GM23338 (cell line): ENCODE measurements at regions not wholly inside any gene's neighbourhood (a gene's known extent, or its start where the extent isn't known, plus 50 kb on each side); places are given as distances from the start of the nearest gene placed in this dataset.

Experiments used
- ATAC-seq: fragments of 200-7000 bp; cut with Tn5 transposase; 3 replicates; pipeline ENCODE4 v1.9.1; 2020
- DNase-seq: peaks from one replicate; pipeline ENCODE4 v3.0.0-alpha.2; 2015; ENCODE audit warnings: low spot score
- H2AFZ ChIP-seq: fragments of 200-600 bp; sonication (generic); 2 replicates; pipeline ENCODE4 v1.8.0; 2016; ENCODE audit warnings: antibody characterized with exemption, mild to moderate bottlenecking, moderate library complexity
- H3F3A ChIP-seq: fragments of 200-600 bp; sonication (generic); replicated peaks from 2 replicates; pipeline ENCODE4 v1.8.0; 2017; ENCODE audit warnings: antibody characterized with exemption, mixed run types, low read depth
- H3K27ac ChIP-seq: fragments of 200-600 bp; sonication (generic); 2 replicates; pipeline ENCODE4 v1.6.1; 2016; ENCODE audit warnings: low read depth
- H3K27me3 ChIP-seq: fragments of 200-600 bp; sonication (generic); 2 replicates; pipeline ENCODE4 v1.8.0; 2016; ENCODE audit warnings: mild to moderate bottlenecking, mixed run types, moderate library complexity; ENCODE audit not compliant: insufficient read depth
- H3K36me3 ChIP-seq: fragments of 200-600 bp; sonication (generic); 2 replicates; pipeline ENCODE4 v1.8.0; 2016; ENCODE audit warnings: mild to moderate bottlenecking; ENCODE audit not compliant: insufficient read depth
- H3K4me1 ChIP-seq: fragments of 200-600 bp; sonication (generic); 2 replicates; pipeline ENCODE4 v1.8.0; 2016; ENCODE audit warnings: mild to moderate bottlenecking, moderate library complexity; ENCODE audit not compliant: insufficient read depth
- H3K4me2 ChIP-seq: fragments of 200-600 bp; sonication (generic); 2 replicates; pipeline ENCODE4 v1.7.1; 2017; ENCODE audit warnings: mixed run types
- H3K4me3 ChIP-seq: fragments of 200-600 bp; sonication (generic); 2 replicates; pipeline ENCODE4 v1.6.1; 2016; ENCODE audit warnings: mixed run types
- H3K79me2 ChIP-seq: fragments of 200-600 bp; sonication (generic); replicated peaks from 2 replicates; pipeline ENCODE4 v1.8.0; 2017; ENCODE audit warnings: mild to moderate bottlenecking; ENCODE audit not compliant: insufficient read depth
- H3K9me2 ChIP-seq: fragments of 200-600 bp; sonication (generic); 2 replicates; pipeline ENCODE4 v1.8.0; 2017; ENCODE audit not compliant: insufficient read depth
- H4K20me1 ChIP-seq: fragments of 200-600 bp; sonication (generic); replicated peaks from 2 replicates; pipeline ENCODE4 v1.8.0; 2017; ENCODE audit warnings: mild to moderate bottlenecking; ENCODE audit not compliant: insufficient read depth
- H3K27ac Mint-ChIP-seq: 2 replicates; pipeline ENCODE4 v1.8.0; 2020; ENCODE audit warnings: inconsistent platforms, mild to moderate bottlenecking, moderate library complexity, mixed read lengths
- H3K27me3 Mint-ChIP-seq: 3 replicates; pipeline ENCODE4 v1.8.0; 2022; ENCODE audit warnings: low read depth, mild to moderate bottlenecking, moderate library complexity, mixed read lengths, inconsistent platforms; ENCODE audit not compliant: insufficient read depth, poor library complexity
- H3K36me3 Mint-ChIP-seq: 3 replicates; pipeline ENCODE4 v1.8.0; 2021; ENCODE audit warnings: low read depth, mild to moderate bottlenecking, inconsistent platforms, moderate library complexity, mixed read lengths
- H3K4me1 Mint-ChIP-seq: 3 replicates; pipeline ENCODE4 v1.8.0; 2020; ENCODE audit warnings: mild to moderate bottlenecking, inconsistent platforms, mixed read lengths
- H3K4me3 Mint-ChIP-seq: 3 replicates; pipeline ENCODE4 v1.8.0; 2021; ENCODE audit warnings: moderate library complexity, mild to moderate bottlenecking, inconsistent platforms, mixed read lengths
- H3K9me3 Mint-ChIP-seq: 3 replicates; pipeline ENCODE4 v1.8.0; 2020; ENCODE audit warnings: moderate library complexity, mild to moderate bottlenecking, inconsistent platforms, mixed read lengths
- ETS1 ChIP-seq: IDR thresholded peaks from 2 replicates; pipeline ENCODE4 v1.6.1; 2016; ENCODE audit warnings: antibody characterized with exemption
- EZH2 ChIP-seq: fragments of 200-600 bp; sonication (generic); IDR thresholded peaks from one replicate; pipeline ENCODE4 v1.8.0; 2017; ENCODE audit warnings: antibody characterized with exemption, mild to moderate bottlenecking, low read depth; ENCODE audit not compliant: unreplicated experiment
- EZH2phosphoT487 ChIP-seq: fragments of 200-600 bp; sonication (generic); IDR thresholded peaks from one replicate; pipeline ENCODE4 v1.8.1; 2018; ENCODE audit warnings: antibody characterized with exemption; ENCODE audit not compliant: unreplicated experiment
- JUNB ChIP-seq: IDR thresholded peaks from one replicate; pipeline ENCODE4 v1.6.1; 2016; ENCODE audit warnings: antibody characterized with exemption; ENCODE audit not compliant: unreplicated experiment
- NANOG ChIP-seq: IDR thresholded peaks from 2 replicates; pipeline ENCODE4 v1.6.1; 2016; ENCODE audit warnings: antibody characterized with exemption, borderline replicate concordance
- POLR2AphosphoS5 ChIP-seq: IDR thresholded peaks from 2 replicates; pipeline ENCODE4 v1.6.1; 2016; ENCODE audit warnings: antibody characterized with exemption, low read depth
- REST ChIP-seq: IDR thresholded peaks from one replicate; pipeline ENCODE4 v1.6.1; 2018; ENCODE audit warnings: antibody characterized with exemption; ENCODE audit not compliant: unreplicated experiment
- STAT1 ChIP-seq: IDR thresholded peaks from one replicate; pipeline ENCODE4 v1.6.1; 2016; ENCODE audit warnings: antibody characterized with exemption; ENCODE audit not compliant: unreplicated experiment
- ZNF462 ChIP-seq: fragments of 250-450 bp; sonication (Bioruptor Pico); IDR thresholded peaks from 2 replicates; pipeline ENCODE4 v1.5.0; 2020; ENCODE audit warnings: mild to moderate bottlenecking, moderate library complexity
- TF ChIP-seq, protein P1 (sequence below), 2 experiments: fragments of 200-600 bp in 1 of 2; sonication (generic) in 1 of 2; conservative IDR thresholded peaks; 2 replicates each; pipeline versions ENCODE4 v1.5.1 to v1.6.1; 2016 to 2017; ENCODE audit warnings: antibody characterized with exemption in 2 of 2, low read depth in 2 of 2, mild to moderate bottlenecking in 2 of 2, moderate library complexity in 1 of 2

DNA sequence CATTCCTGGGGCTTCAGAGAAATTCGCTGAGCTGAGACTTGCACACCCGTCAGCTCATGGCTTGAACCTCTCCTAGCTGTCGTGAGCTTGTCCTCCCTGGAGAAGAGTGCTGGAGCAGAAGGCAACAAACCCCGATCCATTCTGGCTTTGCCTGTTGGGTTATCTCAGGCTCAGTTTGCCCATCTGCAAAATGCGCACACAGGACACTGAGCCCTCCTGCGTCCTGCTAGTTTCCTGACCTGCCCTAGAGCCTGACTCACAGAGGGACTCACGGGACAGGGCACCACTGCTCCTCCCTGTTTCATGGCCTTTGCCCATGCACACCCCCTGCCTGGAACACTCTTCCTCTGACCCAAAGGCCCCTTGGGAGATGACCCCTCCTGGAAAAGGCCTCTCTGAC, 365.0 kb downstream of the MN1 start (continued):
- TF ChIP-seq REST (no peak), STAT1 (no peak), JUNB (no peak), POLR2AphosphoS5 (no peak), ZNF462 (CRISPR knock-in tag) (no peak), EZH2phosphoT487 (no peak)

GRCh38 chr22:27437570-27437969, 364.0 kb downstream of the MN1 start:
- no peak overlapping the region for H3K27ac Mint-ChIP-seq
- no peak for TF ChIP-seq JUNB
- TF ChIP-seq ETS1 = no peak
- TF ChIP-seq POLR2AphosphoS5 = no peak
- no peak for TF ChIP-seq EZH2
- no peak for TF ChIP-seq EZH2phosphoT487
- TF ChIP-seq STAT1 = no peak
- TF ChIP-seq NANOG = no peak
- TF ChIP-seq, protein P1, sequence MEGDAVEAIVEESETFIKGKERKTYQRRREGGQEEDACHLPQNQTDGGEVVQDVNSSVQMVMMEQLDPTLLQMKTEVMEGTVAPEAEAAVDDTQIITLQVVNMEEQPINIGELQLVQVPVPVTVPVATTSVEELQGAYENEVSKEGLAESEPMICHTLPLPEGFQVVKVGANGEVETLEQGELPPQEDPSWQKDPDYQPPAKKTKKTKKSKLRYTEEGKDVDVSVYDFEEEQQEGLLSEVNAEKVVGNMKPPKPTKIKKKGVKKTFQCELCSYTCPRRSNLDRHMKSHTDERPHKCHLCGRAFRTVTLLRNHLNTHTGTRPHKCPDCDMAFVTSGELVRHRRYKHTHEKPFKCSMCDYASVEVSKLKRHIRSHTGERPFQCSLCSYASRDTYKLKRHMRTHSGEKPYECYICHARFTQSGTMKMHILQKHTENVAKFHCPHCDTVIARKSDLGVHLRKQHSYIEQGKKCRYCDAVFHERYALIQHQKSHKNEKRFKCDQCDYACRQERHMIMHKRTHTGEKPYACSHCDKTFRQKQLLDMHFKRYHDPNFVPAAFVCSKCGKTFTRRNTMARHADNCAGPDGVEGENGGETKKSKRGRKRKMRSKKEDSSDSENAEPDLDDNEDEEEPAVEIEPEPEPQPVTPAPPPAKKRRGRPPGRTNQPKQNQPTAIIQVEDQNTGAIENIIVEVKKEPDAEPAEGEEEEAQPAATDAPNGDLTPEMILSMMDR (conservative IDR thresholded peaks at IDR 0.05; ENCODE audit: low read depth in 2 of 2) = no peak

More at GRCh38 chr22:27437570-27437969, 364.0 kb downstream of the MN1 start:
- Histone ChIP-seq H3K79me2 (no peaks in the 10 kb centered on the region), H3K36me3 (no peaks in the 10 kb centered on the region; the same call in 1 of the 2 replicates), H3K4me2 (no peak overlapping the region), H3K4me3 (no peak overlapping the region), H3K4me1 (peaks cover 23% of the 10 kb centered on the region), H3K27me3 (no peaks in the 10 kb centered on the region), H3K9me2 (no peaks in the 10 kb centered on the region), H3K27ac (no peak overlapping the region), H2AFZ (no peak overlapping the region), H4K20me1 (no peaks in the 10 kb centered on the region), H3F3A (0 out of 2 replicates have a peak, but pooled peaks cover 3% of the 10 kb centered on the region)
- Mint-ChIP-seq H3K4me3 (no peak overlapping the region), H3K9me3 (peaks cover 6% of the 10 kb centered on the region; the same call in 2 of the 3 replicates), H3K36me3 (peaks cover 2% of the 10 kb centered on the region; the same call in 1 of the 3 replicates), H3K4me1 (peaks cover 42% of the 10 kb centered on the region), H3K27me3 (peaks cover 6% of the 10 kb centered on the region)
- no peak for DNase-seq
- no peak for ATAC-seq
